Body of pancreas (tissue), 4 donors: ENCODE measurements at regions not wholly inside any gene's neighbourhood (a gene's known extent, or its start where the extent isn't known, plus 50 kb on each side); places are given as distances from the start of the nearest gene placed in this dataset.

Experiments
- POLR2A ChIP-seq, 3 donors: fragments of 450-650 bp; IDR thresholded peaks; one replicate each; pipeline ENCODE4 v1.6.1; 2016; ENCODE audit warnings: antibody characterized with exemption in 3 of 3, mild to moderate bottlenecking in 2 of 3
- TF ChIP-seq, protein P1 (sequence below), 7 experiments: fragments of 450-650 bp in 4 of 7; fragments of 200-600 bp in 3 of 7; sonication (generic) in 3 of 7; IDR thresholded peaks; one replicate each; pipeline ENCODE4 v1.5.1; 2016 to 2019; ENCODE audit warnings: antibody characterized with exemption in 7 of 7

DNA sequence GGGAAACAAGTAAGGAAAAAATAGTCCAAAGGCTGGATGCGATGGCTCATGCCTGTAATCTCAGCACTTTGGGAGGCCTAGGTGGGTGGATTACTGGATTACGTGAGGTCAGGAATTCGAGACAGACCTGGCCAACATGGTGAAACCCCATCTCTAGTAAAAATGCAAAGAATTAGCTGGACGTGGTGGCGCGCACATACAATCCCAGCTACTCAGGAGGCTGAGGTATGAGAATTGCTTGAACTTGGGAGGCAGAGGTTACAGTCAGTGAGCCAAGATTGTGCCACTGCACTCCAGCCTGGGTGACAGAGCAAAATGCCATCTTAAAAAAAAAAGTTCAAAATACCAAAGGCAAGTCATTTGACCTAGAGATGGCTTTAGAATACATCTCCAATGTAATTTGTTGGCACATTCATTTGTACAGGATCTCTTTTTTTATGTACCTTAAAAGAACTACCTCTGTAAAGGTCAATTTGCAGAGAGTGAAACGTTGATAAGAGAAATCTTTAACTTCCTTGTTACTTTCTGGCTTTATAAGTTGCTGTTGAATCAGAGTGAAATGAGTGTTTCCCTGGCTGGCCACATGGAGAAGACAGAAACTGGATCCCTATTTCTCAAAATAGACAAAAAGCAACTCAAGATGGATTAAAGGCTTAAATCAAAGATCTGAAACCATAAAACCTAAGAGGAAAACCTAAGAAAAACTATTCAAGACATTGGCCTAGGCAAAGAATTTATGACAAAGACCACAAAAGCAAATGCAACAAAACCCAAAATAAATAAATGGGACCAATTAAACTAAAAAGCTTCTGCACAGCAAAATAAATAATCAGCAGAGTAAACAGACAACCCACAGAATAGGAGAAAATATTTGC is 260.7 kb downstream of the KLF6 start:
- TF ChIP-seq, protein P1, sequence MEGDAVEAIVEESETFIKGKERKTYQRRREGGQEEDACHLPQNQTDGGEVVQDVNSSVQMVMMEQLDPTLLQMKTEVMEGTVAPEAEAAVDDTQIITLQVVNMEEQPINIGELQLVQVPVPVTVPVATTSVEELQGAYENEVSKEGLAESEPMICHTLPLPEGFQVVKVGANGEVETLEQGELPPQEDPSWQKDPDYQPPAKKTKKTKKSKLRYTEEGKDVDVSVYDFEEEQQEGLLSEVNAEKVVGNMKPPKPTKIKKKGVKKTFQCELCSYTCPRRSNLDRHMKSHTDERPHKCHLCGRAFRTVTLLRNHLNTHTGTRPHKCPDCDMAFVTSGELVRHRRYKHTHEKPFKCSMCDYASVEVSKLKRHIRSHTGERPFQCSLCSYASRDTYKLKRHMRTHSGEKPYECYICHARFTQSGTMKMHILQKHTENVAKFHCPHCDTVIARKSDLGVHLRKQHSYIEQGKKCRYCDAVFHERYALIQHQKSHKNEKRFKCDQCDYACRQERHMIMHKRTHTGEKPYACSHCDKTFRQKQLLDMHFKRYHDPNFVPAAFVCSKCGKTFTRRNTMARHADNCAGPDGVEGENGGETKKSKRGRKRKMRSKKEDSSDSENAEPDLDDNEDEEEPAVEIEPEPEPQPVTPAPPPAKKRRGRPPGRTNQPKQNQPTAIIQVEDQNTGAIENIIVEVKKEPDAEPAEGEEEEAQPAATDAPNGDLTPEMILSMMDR (IDR thresholded peaks at IDR 0.05) = no peak
- no peak for TF ChIP-seq POLR2A (IDR thresholded peaks at IDR 0.05)
